ENCODE measurements at regions not wholly inside any gene's neighbourhood (a gene's known extent, or its start where the extent isn't known, plus 50 kb on each side); places are given as distances from the start of the nearest gene placed in this dataset.

DNA sequence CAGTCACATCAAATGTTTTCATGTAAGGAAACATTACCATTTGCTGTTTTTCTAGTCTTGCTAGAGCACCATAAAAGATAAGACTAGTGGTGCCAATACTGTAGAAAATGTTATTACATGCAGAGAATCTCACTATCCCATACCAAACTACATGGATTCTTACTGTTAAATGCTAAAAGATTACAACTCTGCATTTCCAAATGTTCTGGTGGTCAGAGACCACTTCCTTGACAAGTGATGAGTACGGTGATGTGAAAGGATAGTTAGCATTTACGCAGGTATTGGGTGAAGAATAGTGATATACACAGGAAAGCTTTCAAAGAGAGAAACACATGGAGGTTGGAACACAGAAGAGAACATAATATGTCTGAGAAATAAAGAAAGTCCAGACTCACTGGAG lies 98.2 kb downstream of the GGTLC2 start:
- intact Hi-C loops (cut with micrococcal nuclease): no loop called here

DNA sequence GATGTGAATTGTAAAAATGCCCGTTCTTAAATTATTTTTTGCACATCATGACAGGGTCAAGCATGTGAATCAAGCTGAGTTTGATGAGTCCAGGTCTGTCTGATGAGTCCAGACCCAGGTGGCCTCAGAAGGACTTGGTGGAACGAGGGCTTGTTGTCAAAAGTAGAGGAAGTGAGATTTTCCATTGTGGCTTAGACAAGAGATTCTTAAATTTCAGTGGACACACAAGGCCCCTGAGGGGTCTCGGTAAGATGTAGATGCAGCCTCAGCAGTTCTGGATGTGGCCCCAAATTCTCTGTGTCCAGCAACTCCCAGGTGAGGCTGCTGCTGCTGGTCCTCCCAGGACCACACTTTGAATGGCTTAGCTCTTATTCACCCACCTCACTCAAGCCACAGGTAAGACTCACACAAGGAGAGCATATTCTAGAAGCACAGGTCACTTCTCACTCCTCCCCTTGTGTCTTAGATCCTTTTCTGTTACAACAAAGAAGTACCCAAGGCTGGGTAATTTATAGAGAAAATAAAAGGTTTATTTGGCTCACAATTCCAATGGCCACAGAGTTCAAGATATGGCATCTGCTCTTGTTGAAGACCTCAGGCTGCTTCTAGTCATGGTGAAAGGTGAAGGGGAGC lies 98.8 kb downstream of the GGTLC2 start:
- intact Hi-C loops (cut with micrococcal nuclease): no loop called here

DNA sequence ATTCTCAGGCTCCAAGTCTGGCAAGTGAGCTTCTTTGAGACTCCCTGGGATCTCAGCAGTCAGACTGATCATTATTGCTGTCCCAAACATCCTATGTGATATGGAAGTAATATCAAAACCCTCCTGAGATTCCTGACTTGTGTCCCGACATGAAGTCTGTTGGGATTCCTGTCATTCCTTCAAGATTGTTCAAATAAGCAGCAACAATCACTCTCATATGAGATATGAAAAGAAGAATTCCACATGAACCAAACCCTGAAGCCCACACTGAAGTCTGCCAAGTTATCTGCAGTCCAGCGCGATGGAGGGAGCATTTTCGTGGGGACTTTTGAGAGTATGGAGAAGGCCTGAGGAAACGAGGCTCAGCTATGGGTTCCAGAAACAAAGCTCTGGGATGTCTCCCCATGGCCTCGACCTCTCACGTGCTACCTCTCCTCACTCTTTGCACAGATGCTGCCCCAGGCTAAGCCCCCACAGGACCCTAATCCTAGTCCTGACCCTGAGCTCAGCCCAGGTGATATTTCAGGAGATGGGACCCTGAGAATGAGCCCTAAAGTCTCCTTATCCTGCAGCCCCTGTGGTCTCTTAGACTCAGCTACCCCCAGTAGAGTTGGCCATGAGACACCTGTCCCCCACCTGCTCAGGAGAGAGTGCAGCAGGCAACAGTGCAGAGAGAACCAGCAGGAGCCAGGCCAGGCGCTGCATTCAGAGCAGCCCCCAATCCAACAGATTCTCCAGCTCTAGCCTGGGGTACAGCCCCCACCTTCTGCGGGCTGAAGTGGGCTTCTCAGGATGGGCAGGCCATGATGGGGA lies 100.2 kb downstream of the GGTLC2 start:
- intact Hi-C loops (cut with micrococcal nuclease): loop anchor here (5.0 kb wide), 1 partner anchor 32 kb away; no protein-coding TSS in a partner anchor

GRCh38 chr22:22745225-22746060 lies 101.0 kb downstream of the GGTLC2 start:
- intact Hi-C loops (cut with micrococcal nuclease): loop anchor here (5.0 kb wide), 1 partner anchor 33 kb away; no protein-coding TSS in a partner anchor

DNA sequence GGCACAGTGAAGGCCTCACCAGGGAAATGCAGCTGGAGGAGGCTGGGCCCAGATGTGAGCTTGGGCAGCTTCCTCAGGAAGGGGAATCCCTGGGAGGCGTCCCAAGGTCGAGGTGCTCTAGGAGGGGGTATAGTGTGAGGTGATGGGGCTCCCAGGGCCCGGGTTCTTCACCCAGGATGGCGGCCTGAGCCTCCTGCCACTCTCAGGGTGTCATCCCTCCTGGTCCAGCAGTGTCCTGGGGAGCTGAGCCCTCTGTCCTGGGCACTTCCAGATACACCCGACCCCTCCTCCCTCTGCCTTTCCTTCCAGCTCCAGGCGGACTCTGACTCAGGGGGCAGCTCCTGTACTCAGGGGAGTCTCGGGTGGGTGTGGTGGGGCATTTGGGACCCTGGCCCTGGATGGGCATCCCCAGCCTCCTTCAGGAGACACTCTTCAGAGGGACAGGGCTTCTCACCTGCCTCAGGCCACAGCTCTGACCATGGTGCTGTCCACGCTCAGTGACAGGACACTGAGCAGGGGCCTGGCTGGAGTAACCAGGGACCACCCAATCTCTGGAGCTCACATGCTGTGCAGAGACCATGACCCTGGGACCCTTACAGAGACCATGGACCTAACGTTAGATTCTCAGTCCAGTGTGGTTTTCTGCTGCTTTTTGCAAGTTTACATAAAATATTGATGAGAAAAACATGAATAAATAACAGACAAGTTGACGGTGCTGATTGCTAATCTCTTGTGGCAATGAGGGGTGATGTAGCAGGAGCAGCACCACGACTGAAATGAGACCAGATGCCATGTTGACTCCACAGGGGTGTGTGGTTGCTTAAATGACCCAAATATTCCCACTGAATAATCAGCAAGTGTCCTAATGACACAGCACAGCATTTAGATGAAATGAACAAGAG lies 101.9 kb downstream of the GGTLC2 start:
- intact Hi-C loops (cut with micrococcal nuclease): loop anchor here (5.0 kb wide), 1 partner anchor 34 kb away; no protein-coding TSS in a partner anchor

DNA sequence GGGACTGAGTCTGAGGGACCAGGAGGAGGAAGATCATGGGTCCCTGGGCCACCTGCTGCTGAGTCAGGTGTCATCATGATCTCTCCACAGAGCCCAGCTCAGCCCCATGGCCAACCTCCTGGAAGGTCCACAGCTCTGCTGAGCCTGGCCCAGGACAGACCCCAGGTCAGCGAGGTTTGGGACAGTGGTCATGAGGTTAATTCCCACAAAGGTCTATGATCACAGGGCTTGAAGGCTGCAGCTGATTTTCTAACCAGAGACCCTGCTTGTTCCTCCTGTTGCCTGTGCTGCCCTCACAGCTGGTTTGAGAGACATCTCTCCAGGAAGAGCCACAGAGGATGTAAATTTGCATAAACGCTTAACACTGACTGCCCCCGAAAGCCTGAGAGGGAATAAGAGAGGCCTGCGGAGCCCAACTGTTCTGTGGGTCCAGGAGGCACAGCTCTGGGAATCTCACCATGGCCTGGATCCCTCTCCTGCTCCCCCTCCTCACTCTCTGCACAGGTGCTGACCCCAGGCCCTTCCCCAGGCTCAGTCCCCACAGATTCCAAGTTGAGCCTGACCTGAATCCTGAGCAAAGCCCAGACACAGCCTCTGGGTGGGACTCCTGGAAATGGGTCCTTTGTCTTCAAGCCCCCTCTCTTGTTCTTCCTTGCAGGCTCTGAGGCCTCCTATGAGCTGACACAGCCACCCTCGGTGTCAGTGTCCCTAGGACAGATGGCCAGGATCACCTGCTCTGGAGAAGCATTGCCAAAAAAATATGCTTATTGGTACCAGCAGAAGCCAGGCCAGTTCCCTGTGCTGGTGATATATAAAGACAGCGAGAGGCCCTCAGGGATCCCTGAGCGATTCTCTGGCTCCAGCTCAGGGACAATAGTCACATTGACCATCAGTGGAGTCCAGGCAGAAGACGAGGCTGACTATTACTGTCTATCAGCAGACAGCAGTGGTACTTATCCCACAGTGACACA lies 102.8 kb downstream of the GGTLC2 start:
- intact Hi-C loops (cut with micrococcal nuclease): loop anchor here (5.0 kb wide), 1 partner anchor 35 kb away; no protein-coding TSS in a partner anchor

DNA sequence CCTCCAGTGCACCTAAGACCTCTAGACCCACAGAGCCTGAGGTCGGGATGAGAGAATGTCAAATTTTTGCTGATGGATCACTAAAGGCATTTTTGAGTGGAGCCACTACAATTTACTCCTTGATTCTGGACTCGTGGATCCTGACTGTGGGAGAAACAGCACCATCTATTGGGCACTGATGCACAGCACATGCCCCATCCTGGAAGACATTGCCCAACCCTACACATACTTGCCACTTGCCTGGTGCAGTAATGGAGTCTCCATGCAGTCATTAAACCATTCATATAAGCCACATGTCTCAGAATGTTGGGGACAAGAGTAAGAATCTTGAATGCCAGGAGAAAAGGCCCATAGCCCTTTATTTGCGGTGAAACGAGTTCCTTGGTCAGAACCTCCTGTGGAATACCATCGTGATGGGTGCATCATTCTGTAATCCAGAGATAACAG lies 103.9 kb downstream of the GGTLC2 start:
- intact Hi-C loops (cut with micrococcal nuclease): loop anchor here (5.0 kb wide), 1 partner anchor 36 kb away; no protein-coding TSS in a partner anchor

GRCh38 chr22:22748756-22749155 lies 104.3 kb downstream of the GGTLC2 start:
- intact Hi-C loops (cut with micrococcal nuclease): loop anchor here (5.0 kb wide), 1 partner anchor 36 kb away; no protein-coding TSS in a partner anchor

DNA sequence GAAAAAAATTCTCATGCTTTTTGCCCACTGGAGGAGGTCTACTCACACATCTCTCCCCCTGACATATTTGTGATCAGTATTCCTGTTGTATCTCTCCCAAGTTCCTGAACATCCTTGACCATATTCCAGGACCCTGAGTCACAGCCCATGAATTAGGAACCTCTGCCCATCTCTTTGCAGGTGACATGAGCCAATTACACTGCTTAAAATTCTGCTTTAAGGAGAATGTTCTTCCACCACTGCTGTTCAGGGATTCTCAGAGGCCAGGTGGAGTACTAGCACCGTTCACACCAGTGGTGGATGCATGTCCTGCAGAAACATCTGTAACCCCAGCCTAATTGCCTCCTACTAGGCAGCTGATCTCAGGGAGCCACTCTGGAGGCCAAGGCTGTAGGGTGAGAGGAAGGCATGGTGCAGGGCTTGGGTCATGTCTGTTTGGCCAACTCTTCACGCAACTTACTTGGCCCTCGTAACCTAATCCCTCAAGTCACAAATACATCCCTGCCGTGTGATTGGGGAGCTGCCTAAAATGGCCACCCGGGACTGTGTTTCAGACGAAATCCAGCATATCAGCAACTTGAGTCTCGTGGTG lies 104.8 kb downstream of the GGTLC2 start:
- intact Hi-C loops (cut with micrococcal nuclease): loop anchor here (5.0 kb wide), 1 partner anchor 37 kb away; no protein-coding TSS in a partner anchor

GRCh38 chr22:22750335-22751042 lies 106.1 kb downstream of the GGTLC2 start:
- intact Hi-C loops (cut with micrococcal nuclease): no loop called here

- intact Hi-C loops (cut with micrococcal nuclease): no loop called here
Measured at GRCh38 chr22:22751043-22751603, 106.7 kb downstream of the GGTLC2 start.

DNA sequence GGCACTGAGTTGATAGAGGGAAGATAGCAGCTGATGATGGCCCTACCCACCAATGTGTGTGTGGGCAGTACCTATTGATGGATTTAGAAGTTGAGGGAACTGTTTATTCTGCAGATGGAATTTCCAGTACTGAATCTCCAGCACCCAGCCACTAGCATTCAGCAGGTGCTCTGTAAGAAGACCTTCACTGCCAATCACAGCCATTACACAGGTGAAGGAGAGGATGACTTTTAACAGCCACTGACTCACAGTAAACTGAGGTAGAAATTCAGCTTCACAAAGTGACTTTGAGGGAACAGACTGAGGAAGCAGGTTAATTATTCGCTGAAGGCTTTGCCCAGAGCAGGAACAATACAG lies 107.8 kb downstream of the GGTLC2 start:
- intact Hi-C loops (cut with micrococcal nuclease): no loop called here

DNA sequence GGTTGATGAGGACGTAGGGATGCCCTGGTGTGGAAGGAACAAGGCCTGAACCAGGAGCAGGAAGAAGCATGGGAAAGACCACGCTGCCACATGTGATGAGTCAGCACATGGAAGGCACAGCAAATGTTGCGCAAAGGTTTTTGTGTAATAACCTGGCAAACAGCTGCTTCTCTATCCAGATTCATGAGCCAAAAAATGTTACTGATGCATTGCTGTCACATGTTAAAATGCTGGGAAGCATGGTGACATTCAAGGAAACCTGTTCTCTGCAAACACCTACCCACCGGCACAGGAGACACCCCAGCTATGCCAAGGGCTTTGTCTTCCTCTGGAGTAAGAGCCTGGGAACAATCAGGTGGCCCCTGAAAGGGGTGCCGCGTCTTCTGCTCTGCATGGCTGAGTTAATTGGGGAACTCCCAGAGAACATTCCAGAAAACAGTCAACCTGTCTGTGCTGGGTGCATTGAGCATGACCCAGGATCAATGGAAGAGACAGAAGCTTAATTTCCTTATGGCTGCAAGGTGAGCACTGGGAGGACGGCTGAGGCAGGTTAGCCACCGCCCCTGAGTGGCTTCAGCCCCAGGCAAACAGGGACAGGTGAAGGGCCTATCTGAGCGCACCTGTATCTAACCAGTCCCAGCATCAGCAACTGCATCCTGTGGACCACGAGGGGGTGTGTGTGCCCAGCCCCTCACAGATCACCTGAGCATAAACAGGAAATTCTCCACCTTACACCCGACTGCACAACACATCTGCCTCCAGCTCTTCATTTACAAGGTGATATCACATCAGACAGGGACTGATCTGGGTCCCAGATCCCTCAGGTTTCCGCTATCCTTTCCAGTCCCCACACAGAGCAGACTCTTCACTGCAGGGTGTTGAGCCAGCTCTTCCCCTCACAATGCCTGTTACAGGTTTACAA lies 108.4 kb downstream of the GGTLC2 start:
- intact Hi-C loops (cut with micrococcal nuclease): loop anchor here (1.0 kb wide), 2 partner anchors 131 to 203 kb away; no protein-coding TSS in a partner anchor

DNA sequence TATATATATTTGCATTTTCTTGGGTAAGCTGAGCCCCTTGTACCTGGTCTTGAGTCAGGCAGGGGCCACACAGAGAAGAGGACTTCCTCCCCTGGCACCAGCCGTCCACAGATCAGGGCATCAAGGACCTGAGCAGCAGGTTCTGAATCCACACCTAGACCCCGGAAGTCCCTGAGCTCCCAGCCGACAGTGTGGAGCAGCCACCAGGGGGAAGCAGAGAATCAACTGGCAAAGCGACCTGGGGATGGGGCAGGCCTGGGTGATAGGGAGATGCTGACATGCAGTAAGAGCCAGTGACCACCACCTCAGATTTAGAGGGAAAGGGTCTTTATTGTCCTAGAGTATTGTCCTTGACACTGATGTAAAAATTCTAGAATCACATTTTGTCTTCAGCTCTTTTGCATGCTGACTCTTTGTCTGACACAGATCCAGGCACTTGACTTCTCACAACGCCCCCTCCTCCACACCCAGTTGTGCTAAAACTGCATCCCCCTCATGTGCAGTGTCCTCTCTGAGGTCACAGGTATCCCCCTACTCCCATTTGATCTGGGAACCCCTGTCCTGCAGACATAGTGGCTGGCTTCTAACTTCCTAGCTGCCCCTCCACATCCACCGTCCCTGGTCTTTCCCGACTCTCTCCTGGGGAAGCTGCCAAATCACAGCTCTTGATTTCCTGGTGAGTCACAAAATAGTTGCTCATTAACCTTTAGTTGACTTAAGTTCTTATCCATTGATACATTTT lies 109.3 kb downstream of the GGTLC2 start:
- intact Hi-C loops (cut with micrococcal nuclease): loop anchor here (1.0 kb wide), 2 partner anchors 131 to 203 kb away; no protein-coding TSS in a partner anchor

DNA sequence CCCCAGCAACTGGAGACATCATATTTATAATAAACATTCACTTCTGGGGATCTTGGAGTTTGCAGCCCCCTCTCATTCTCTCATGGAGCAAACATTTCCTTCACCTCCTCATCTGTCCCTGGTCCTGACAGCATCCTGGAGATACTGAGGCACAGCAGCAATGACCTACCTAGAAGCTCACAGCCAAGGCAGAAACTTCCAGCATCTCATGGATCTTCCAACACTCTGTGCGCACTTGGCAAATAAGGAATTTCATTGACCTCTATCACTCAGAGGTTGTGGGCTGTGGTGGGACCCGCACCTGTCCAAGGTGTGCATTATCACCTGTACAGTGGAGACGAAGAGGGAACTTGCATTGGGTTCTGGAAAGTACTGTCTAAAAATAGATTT lies 109.8 kb downstream of the GGTLC2 start:
- intact Hi-C loops (cut with micrococcal nuclease): no loop called here
